GM21717 (cell line): ENCODE measurements at regions not wholly inside any gene's neighbourhood (a gene's known extent, or its start where the extent isn't known, plus 50 kb on each side); places are given as distances from the start of the nearest gene placed in this dataset.
"Not testable (repeated sequence)": the region's sequence is repeated elsewhere in the genome, so short reads cannot be mapped to it uniquely, and the experiment has no call there.

ENCODE experiments used
- ATAC-seq: cut with Tn5 transposase; IDR thresholded peaks from one replicate; pipeline ENCODE4 v1.9.1; 2021; ENCODE audit warnings: mild to moderate bottlenecking, moderate library complexity; ENCODE audit not compliant: unreplicated experiment

DNA sequence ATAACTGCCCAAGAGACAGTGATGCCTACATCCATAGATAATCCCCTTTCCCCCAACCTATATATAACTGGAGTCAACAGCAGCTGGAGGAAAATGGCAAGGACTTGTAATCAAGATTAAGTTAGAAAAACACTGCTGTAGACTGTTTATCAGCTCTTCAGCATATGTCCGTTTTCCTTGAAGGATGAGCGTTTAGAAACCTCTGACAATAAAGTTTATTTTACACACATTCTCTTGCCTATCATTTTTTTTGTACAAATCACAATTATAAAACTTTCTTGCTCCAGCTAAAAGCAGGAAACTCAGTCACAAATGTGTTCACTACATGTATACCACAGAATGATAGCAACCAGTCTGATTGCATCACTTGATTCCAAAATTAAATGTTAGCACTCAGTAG lies 50.8 kb downstream of the PPIAL4G start:
- not testable (repeated sequence) for ATAC-seq

DNA sequence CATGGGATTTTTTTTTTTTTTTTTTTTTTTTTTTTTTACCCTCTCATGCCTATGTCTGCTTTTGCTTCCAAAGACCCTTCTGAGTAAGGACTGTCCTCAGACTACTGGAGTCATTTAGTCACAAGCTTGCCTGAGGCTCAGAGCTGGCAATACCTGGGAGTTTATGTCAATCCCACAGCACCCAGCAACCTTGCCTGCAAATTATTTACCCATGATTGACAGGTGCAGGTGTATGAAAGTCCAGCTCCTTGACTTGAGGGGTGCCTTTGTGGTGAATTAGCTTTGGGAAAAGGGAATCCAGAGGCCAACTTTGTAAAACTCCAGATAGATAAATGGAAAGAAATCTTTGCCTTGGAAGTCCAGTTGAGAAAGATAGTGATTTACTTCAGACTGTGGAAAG lies 53.2 kb downstream of the PPIAL4G start:
- not testable (repeated sequence) for ATAC-seq

- not testable (repeated sequence) for ATAC-seq
These were observed 56.0 kb downstream of the PPIAL4G start for GRCh38 chr1:148426940-148427611.

- not testable (repeated sequence) for ATAC-seq
These were observed 56.7 kb downstream of the PPIAL4G start for GRCh38 chr1:148426385-148426784.

DNA sequence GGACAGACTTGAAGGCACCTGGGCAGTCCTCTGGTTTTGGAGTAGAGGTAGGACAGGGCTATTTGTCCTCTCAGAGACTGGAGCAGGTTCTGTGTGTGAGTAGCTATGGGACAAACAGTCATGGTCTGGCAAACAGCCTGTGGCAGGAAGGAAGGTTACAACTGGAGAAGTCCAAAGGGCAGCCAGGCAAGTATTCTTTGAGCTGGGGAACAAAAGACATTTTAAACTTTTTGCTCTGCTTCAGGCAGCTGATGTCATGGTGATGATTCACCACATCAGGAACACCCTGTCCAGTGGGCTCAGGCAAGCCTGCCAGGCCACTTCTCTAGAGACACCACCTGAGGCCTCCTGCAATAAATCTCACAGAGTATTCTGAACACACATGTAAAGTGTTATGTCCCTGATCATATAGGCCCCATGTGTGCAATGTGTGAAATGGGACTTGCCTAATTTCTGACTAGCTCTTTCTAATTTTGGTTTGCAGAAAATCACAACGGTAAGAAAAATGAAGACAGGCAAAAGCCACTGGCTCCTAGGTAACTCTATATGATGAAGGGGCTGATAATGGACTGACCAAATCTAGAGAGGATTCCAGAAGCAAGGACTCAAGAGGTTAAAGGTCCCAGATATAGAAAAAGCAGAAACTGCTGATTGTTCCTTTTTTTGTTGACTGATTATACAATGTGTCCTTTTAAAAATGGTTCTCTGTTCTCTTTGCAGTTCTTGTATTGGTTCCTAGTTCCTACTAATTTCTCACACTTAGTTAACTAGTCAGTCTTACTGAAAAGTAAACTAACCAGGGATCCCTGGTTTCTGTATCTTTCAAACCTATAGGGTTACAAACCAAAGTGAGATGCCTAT lies 58.7 kb downstream of the PPIAL4G start:
- not testable (repeated sequence) for ATAC-seq

- not testable (repeated sequence) for ATAC-seq
These were observed 60.2 kb downstream of the PPIAL4G start for GRCh38 chr1:148422921-148423320.

- not testable (repeated sequence) for ATAC-seq
These were observed 65.9 kb downstream of the PPIAL4G start for GRCh38 chr1:148417241-148417640.

DNA sequence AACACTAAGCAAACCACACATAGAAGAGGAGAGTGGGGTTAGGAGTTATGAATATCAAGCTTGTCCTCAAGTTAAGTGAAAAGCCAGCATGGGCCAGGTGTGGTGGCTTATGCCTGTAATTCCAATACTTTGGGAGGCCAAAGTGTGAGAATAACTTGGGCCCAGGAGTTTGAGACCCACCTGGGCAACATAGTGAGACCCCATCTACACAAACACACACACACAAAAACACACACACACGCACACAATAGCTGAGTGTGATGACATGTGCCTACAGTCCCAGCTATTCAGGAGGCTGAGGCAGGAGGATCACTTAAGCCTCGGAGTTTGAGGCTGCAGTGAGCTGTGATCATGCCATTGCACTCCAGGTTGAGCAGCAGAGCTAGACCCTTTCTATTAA lies 69.7 kb downstream of the PPIAL4G start:
- ATAC-seq, result not testable (repeated sequence)

- ATAC-seq, result not testable (repeated sequence)
These were observed 78.1 kb downstream of the PPIAL4G start for GRCh38 chr1:148404786-148405568.

- ATAC-seq, result not testable (repeated sequence)
These were observed 79.2 kb downstream of the PPIAL4G start for GRCh38 chr1:148403925-148404324.

- not testable (repeated sequence) for ATAC-seq
These were observed 80.0 kb downstream of the PPIAL4G start for GRCh38 chr1:148403085-148403456.

DNA sequence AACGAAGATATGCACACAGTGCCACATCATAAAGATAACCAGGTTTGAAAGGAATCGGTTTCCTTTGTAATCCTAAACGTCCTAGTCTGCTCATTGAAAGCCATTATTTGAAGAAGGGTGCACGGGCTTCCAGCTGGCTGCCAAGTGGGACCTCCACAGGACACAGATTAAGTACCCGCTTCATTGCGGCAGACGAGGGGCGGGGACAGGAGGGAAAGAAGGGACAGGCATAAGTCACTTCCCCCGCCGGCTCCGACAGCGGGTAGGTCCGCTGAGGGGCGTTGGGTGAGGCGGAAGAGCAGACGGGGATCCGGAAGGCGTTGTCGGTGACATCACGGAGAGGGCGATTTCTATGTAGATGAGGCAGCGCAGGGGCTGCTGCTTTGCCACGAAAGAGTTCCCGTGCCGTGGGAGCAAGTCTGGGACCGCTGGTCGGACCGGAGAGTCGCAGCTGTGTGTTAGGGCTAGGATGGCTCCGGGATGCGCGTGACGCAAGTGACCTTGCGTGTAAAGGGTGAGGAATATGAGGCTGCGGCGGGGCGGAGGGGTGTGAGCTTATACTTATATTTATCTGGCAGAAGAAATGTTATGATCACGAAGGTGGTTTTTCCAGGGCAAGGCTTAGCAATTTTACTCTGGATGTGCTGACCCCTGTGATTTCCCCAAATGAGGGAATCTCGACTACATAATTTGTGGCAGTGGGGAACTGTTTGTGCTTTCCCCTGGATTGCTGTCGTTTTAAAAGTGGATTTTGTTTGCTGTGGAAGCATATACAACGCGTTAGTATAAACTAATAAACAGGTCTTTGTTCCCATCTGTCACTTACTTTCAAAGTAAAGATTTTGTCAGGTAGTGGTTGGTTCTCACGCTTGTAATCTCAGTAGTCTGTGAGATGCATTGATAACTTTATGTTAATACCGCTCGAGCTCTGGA lies 80.7 kb downstream of the PPIAL4G start:
- peak; percentile 91 for ATAC-seq

DNA sequence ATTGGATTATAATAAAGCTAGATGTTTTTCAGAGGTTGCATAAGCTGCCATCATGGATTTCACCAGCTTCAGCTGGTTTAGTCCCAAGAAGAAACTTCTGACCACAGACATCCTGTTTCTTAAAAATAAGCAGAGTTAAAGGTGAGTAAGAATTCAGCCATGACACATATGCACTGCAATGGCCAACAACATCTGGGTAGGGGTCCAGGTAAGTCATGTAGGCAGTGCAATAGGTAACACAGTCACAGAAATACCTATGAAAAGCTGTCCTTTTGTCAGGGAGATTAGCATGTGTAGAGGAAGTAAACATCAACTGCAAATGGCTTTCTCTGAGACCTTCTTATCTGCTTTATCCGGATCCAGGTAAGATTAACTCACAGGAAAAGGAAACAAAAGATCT lies 85.6 kb downstream of the PPIAL4G start:
- not testable (repeated sequence) for ATAC-seq

- ATAC-seq, result not testable (repeated sequence)
These were observed 90.6 kb downstream of the PPIAL4G start for GRCh38 chr1:148392505-148392904.

- ATAC-seq, result not testable (repeated sequence)
These were observed 91.8 kb downstream of the PPIAL4G start for GRCh38 chr1:148391323-148391722.

DNA sequence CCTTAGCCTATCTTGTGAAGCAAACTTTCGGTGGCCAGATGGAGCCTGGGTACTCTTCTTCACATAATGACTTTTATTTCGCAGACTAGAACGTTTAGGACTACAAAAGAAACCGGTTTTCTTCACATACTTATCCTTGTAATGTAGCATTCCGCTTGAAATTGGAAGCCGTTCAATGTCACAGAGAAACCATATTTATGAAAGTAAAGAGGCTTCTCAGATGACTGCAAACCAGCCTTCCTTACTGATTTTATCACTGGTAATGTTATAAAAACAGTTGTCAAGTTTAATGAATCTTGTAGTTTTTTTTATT lies 94.1 kb downstream of the PPIAL4G start:
- ATAC-seq, result no peak

GRCh38 chr1:148388260-148389026 lies 94.7 kb downstream of the PPIAL4G start:
- ATAC-seq, result no peak

- ATAC-seq, result not testable (repeated sequence)
These were observed 95.2 kb downstream of the PPIAL4G start for GRCh38 chr1:148387949-148388259.

GRCh38 chr1:148387122-148387948 lies 95.8 kb downstream of the PPIAL4G start:
- ATAC-seq, result not testable (repeated sequence)
